ENCODE measurements at regions not wholly inside any gene's neighbourhood (a gene's known extent, or its start where the extent isn't known, plus 50 kb on each side); places are given as distances from the start of the nearest gene placed in this dataset.

GRCh38 chr2:217662984-217663602, 339.7 kb downstream of the TNS1 start:
- H3K9me3 ChIP-seq (ENCODE audit: control insufficient read depth, insufficient read depth, low read length) = no peaks in the 10 kb centered on the region
- H3K9me2 ChIP-seq (replicated peaks; ENCODE audit: control insufficient read depth, low read length) = no peaks in the 10 kb centered on the region
- H4K20me1 ChIP-seq (ENCODE audit: control insufficient read depth, insufficient read depth, low read depth, low read length) = no peaks in the 10 kb centered on the region
- TF ChIP-seq CTCF (IDR thresholded peaks at IDR 0.05; ENCODE audit: low read depth, low read length, poor library complexity, severe bottlenecking) = no peak
- H3F3A ChIP-seq (ENCODE audit: control insufficient read depth, insufficient read depth) = no peaks in the 10 kb centered on the region
- no peaks in the 10 kb centered on the region for H3K79me2 ChIP-seq (ENCODE audit: control insufficient read depth, low read length)
- H3K4me1 ChIP-seq (ENCODE audit: control insufficient read depth, low read length) = no peaks in the 10 kb centered on the region
- H3K36me3 ChIP-seq (ENCODE audit: control insufficient read depth, low read length) = no peaks in the 10 kb centered on the region
- H3K4me2 ChIP-seq (ENCODE audit: low read length) = no peak overlapping the region
- H3K4me3 ChIP-seq (ENCODE audit: low read length) = no peak overlapping the region
- H3K27me3 ChIP-seq (ENCODE audit: control insufficient read depth, low read length) = peaks cover 15% of the 10 kb centered on the region; the same call in 1 of the 2 replicates
- H3K27ac ChIP-seq (ENCODE audit: low read depth, low read length) = no peak overlapping the region

GRCh38 chr2:217661378-217661777, 341.4 kb downstream of the TNS1 start:
- Histone ChIP-seq H3K79me2 (ENCODE audit: control insufficient read depth, low read length) (no peaks in the 10 kb centered on the region), H3K9me3 (ENCODE audit: control insufficient read depth, insufficient read depth, low read length) (no peaks in the 10 kb centered on the region), H3F3A (ENCODE audit: control insufficient read depth, insufficient read depth) (no peaks in the 10 kb centered on the region), H3K4me1 (ENCODE audit: control insufficient read depth, low read length) (no peaks in the 10 kb centered on the region), H3K4me2 (ENCODE audit: low read length) (no peak overlapping the region), H4K20me1 (ENCODE audit: control insufficient read depth, insufficient read depth, low read depth, low read length) (no peaks in the 10 kb centered on the region), H3K27me3 (ENCODE audit: control insufficient read depth, low read length) (peaks cover 19% of the 10 kb centered on the region; the same call in 1 of the 2 replicates), H3K27ac (ENCODE audit: low read depth, low read length) (no peak overlapping the region), H3K9me2 (replicated peaks; ENCODE audit: control insufficient read depth, low read length) (no peaks in the 10 kb centered on the region), H3K4me3 (ENCODE audit: low read length) (no peak overlapping the region), H3K36me3 (ENCODE audit: control insufficient read depth, low read length) (no peaks in the 10 kb centered on the region)
- TF ChIP-seq EZH2phosphoT487 (IDR thresholded peaks at IDR 0.05; ENCODE audit: borderline replicate concordance, low read length) (no peak), CTCF (IDR thresholded peaks at IDR 0.05; ENCODE audit: low read depth, low read length, poor library complexity, severe bottlenecking) (no peak)

- Histone ChIP-seq H3K79me2 (ENCODE audit: control insufficient read depth, low read length) (no peaks in the 10 kb centered on the region), H3F3A (ENCODE audit: control insufficient read depth, insufficient read depth) (no peaks in the 10 kb centered on the region), H3K27ac (ENCODE audit: low read depth, low read length) (no peak overlapping the region), H3K9me2 (replicated peaks; ENCODE audit: control insufficient read depth, low read length) (no peaks in the 10 kb centered on the region), H3K9me3 (ENCODE audit: control insufficient read depth, insufficient read depth, low read length) (no peaks in the 10 kb centered on the region), H3K4me3 (ENCODE audit: low read length) (no peak overlapping the region), H4K20me1 (ENCODE audit: control insufficient read depth, insufficient read depth, low read depth, low read length) (no peaks in the 10 kb centered on the region), H3K27me3 (ENCODE audit: control insufficient read depth, low read length) (peaks cover 19% of the 10 kb centered on the region; the same call in 1 of the 2 replicates), H3K4me1 (ENCODE audit: control insufficient read depth, low read length) (no peaks in the 10 kb centered on the region), H3K4me2 (ENCODE audit: low read length) (no peak overlapping the region), H3K36me3 (ENCODE audit: control insufficient read depth, low read length) (no peaks in the 10 kb centered on the region)
- TF ChIP-seq EZH2phosphoT487 (IDR thresholded peaks at IDR 0.05; ENCODE audit: borderline replicate concordance, low read length) = no peak
- TF ChIP-seq CTCF (IDR thresholded peaks at IDR 0.05; ENCODE audit: low read depth, low read length, poor library complexity, severe bottlenecking) = no peak
Measured at GRCh38 chr2:217660423-217660822, 342.4 kb downstream of the TNS1 start.

Measured in DOHH2 (cell line).